HG02678 (cell line): ENCODE measurements at regions not wholly inside any gene's neighbourhood (a gene's known extent, or its start where the extent isn't known, plus 50 kb on each side); places are given as distances from the start of the nearest gene placed in this dataset.
"Not testable (repeated sequence)": the region's sequence is repeated elsewhere in the genome, so short reads cannot be mapped to it uniquely, and the experiment has no call there.

Source experiments
- ATAC-seq: cut with Tn5 transposase; IDR thresholded peaks from one replicate; pipeline ENCODE4 v1.9.1; 2021; ENCODE audit warnings: mild to moderate bottlenecking, moderate library complexity; ENCODE audit not compliant: unreplicated experiment

DNA sequence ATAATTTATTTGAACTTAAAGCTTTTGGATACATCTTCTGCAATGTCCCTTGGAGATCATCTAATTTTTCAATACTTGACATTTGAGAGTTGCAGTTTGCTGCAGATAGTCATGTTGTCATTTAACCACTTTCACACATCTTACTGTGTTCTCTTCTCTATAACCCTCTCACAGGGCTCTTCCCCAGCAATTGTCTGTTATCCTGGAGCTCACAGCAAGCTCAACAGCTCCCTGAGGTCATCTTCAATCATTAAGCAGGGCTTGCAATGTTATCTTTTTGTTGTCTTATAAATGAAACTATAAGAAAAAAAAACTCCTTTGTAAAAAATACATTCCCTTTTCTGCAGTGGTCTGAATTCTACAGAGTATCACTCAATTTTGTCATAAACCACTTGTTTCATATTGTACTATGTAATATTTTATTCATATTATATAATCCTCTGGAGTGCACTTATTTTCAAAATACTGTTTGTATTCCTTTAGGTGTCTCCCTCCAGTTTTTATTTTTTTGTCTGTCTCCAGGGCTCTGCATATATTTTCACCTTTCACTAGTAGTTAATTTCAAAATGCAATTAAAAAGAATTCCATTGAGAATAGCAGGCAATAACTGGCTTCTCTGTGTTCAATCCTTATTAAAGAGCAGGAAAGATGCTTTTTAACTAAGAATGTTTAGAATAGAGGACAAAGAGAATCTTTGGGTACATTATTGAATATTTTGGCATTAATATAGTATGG is 106.3 kb upstream of the ARSJ start:
- ATAC-seq, result no peak

GRCh38 chr4:114087596-114088230 is 108.3 kb upstream of the ARSJ start:
- no peak for ATAC-seq

- no peak for ATAC-seq
Measured at GRCh38 chr4:114088481-114088880, 109.0 kb upstream of the ARSJ start.

GRCh38 chr4:114091546-114091945 is 112.1 kb upstream of the ARSJ start:
- ATAC-seq, result no peak

- ATAC-seq, result no peak
Measured at GRCh38 chr4:114093221-114093715, 113.8 kb upstream of the ARSJ start.

DNA sequence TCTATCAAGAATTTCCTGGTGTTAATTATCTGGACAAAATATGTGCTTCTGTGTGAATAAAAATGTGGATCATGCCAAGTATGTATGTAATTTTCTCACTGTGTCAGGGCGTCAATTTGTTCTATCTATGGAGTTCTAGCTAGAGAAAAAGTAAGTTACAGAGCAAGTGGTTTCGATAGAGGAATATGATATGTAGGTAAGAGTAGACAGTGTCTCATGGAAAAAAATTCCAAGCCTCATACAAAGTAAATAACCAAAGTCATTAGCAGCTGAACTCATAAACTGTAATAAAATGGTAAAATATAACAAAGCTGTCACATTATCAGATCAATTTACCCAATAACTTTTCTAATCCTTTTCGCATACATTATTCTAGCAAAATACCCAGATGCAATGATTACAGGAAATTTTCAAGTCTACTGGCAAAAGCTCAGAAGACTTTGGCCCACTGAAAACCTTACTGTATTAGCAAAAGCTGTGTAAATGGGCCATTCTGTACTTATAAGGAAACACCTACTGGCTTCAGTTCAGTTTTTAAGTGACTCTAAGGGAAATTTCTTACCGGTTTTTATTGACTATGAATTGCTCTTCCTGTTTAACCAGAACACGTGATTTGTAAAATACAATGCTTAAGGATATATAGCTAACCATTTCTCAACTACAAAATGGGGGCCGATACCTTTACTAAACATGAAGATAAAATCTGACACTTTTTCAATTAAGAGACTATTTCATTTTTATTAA is 121.0 kb upstream of the ARSJ start:
- ATAC-seq, result no peak

- ATAC-seq, result no peak
Measured at GRCh38 chr4:114103908-114104307, 124.5 kb upstream of the ARSJ start.

- peak; percentile 58 for ATAC-seq
Measured at GRCh38 chr4:114108869-114109268, 129.4 kb upstream of the ARSJ start.

GRCh38 chr4:114109776-114110175 is 130.3 kb upstream of the ARSJ start:
- ATAC-seq, result no peak

- no peak for ATAC-seq
Measured at GRCh38 chr4:114115526-114115925, 136.1 kb upstream of the ARSJ start.

DNA sequence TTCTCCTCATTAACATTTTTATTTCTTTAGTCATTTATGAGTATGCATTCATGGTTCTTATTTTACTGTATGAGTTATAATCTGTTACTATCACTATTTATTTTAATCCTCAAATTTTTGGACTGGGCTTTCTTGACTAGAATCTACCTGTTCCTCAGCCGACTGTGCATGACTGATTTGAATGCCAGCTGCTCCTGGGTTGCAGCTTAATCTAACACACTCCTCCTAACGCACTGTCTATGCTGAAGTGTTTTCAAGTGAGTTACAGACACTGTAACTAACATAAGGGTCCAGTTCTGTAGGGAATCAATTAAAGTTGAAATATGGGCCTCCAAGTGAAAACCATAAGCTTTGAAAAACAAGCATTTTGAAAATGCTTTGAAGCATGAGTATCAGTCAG is 137.4 kb upstream of the ARSJ start:
- ATAC-seq, result no peak

- ATAC-seq, result no peak
Measured at GRCh38 chr4:114121221-114121620, 141.8 kb upstream of the ARSJ start.

DNA sequence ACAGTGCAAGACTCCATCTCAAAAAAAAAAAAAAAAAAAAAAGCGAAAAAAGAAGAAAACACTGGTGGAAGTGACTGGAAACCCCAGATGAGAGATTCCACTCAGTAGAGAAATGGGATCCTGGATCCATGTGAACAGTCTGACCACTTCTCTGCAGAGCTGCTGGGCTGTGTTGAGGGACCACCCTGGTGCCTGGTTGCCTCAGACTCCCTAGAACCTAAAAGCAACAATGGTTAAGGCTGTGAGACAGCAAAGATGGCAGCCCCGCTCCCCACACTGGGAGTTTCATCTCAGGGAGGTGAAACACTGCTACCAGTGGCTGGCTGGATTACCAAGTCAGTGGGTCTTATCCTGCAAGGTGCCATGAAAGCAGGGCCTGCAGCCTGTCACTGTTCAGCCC is 152.8 kb upstream of the ARSJ start:
- no peak for ATAC-seq

DNA sequence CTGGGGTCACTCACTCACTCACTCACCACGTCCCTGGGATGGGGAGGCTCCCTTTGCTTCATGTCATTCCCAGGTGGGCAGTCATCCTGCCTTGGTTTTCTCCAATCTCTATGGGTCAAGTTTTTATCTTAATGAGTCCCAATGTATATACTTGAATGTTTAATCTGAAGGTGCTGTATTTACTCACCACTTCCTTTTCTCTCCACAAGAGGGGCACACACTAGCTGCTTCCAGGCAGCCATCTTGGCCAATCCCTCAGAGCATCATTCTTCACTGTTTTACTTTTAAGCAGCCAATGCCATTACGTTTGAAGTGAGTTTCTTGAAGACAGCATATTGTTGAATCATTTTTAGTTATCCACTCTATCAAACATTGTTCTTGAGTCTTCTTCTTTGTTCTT is 153.4 kb upstream of the ARSJ start:
- ATAC-seq, result peak; percentile 84

- no peak for ATAC-seq
Measured at GRCh38 chr4:114136069-114136468, 156.6 kb upstream of the ARSJ start.

- no peak for ATAC-seq
Measured at GRCh38 chr4:114137984-114138383, 158.5 kb upstream of the ARSJ start.

DNA sequence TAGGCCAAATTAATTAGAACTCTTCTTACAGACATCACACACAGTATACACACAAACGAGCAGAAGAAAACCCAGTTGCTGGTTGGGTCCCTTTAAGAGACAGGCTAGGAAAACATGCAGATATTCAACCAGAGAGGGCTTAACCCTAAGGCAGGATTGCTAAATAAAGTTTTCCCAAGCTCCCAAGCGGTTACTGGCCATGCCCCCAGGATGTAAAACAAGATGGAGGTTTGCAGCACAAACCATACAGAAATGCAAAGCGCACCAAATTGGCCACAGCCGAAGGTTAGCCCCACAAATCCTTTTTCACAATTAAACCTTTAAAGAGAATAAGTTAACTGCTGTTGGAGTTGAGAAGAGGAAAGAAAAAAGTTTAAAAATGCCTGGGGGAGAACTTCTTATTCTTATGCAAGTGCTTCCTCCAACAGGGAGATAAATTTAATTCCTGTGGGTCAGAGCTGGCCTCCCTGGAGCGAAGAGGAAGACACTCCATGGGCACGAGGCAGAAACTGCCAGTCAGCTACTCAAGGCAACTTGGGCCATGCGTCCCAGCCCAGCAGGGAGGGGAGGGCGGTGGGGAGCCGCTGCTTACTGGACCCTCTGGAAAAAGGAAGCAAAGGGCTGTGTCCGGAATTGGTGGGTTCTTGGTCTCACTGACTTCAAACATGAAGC is 167.6 kb upstream of the ARSJ start:
- ATAC-seq, result no peak

DNA sequence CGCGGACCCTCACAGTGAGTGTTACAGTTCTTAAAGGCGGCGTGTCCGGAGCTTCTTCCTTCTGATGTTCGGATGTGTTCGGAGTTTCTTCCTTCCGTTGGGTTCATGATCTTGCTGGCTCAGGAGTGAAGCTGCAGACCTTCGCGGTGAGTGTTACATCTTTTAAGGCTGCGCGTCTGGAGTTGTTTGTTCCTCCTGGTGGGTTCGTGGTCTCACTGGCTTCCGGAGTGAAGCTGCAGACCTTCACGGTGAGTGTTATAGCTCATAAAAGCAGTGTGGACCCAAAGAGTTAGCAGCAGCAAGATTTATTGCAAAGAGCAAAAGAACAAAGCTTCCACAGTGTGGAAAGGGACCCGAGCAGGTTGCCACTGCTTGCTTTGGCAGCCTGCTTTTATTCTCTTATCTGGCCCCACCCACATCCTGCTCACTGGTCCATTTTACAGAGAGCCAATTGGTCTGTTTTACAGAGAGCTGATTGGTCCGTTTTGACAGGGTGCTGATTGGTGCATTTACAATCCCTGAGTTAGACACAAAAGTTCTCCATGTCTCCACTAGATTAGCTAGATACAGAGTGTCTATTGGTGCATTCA is 168.3 kb upstream of the ARSJ start:
- ATAC-seq, result not testable (repeated sequence)

- ATAC-seq, result not testable (repeated sequence)
Measured at GRCh38 chr4:114148372-114149070, 169.1 kb upstream of the ARSJ start.

DNA sequence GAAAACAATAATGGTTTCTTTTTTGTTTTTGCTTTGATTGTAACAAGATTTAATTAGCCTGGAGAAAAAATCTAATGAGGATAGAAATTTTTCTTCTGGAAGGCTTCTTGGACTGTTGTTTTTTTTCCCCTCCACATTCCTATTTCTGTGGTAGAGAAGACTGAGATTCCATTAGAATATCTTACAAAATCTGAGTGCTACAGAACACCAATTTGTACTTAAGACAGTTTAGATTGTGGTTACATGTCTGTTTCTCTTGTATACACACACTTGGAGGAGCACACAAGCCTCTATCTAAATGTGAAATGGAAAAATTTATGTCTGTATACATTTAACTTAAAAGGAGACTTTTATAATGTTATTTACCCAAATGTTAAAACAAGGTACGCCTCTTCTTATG is 176.9 kb upstream of the ARSJ start:
- no peak for ATAC-seq
